CD4-positive, alpha-beta T cell (primary cell): ENCODE measurements at regions not wholly inside any gene's neighbourhood (a gene's known extent, or its start where the extent isn't known, plus 50 kb on each side); places are given as distances from the start of the nearest gene placed in this dataset.

Source experiments
- ATAC-seq: fragments of 200-7000 bp; cut with Tn5 transposase; one replicate; pipeline ENCODE4 v1.10.0; 2022; ENCODE audit warnings: mild to moderate bottlenecking; ENCODE audit not compliant: poor library complexity
- CTCF ChIA-PET: fragments of 350-600 bp; sonication (Branson Sonifier 250); formaldehyde crosslinking; loops from one replicate; lab custom pipeline; 2021; ENCODE audit warnings: antibody characterized with exemption, inconsistent platforms; lab: Charles Lee
- POLR2A ChIA-PET: fragments of 350-600 bp; sonication (Branson Sonifier 250); formaldehyde crosslinking; loops from one replicate; lab custom pipeline; 2021; ENCODE audit warnings: antibody characterized with exemption, inconsistent platforms; lab: Charles Lee
- DNase-seq, 14 experiments: peaks; one replicate each; pipeline ENCODE4 v3.0.0-alpha.2; 2013 to 2020; ENCODE audit warnings: mixed read lengths in 2 of 14
- H3K27ac ChIP-seq, 2 donors: one replicate each; pipeline versions ENCODE4 v1.5.1 to v1.7.0; 2013; ENCODE audit warnings: low read length in 2 of 2, low read depth in 1 of 2, mild to moderate bottlenecking in 1 of 2
- H3K27me3 ChIP-seq, 2 experiments: 1 replicate in 1 of 2; 2 replicates in 1 of 2; pipeline versions ENCODE4 v1.6.1 to v1.7.0; 2013; ENCODE audit warnings: low read length in 2 of 2, control low read depth in 1 of 2, mild to moderate bottlenecking in 1 of 2, moderate library complexity in 1 of 2; ENCODE audit not compliant: insufficient read depth in 2 of 2, control insufficient read depth in 1 of 2
- H3K36me3 ChIP-seq: one replicate; pipeline ENCODE4 v1.6.1; 2013; ENCODE audit warnings: low read length, control low read depth; ENCODE audit not compliant: insufficient read depth
- H3K4me1 ChIP-seq: one replicate; pipeline ENCODE4 v1.6.1; 2013; ENCODE audit warnings: low read length, control low read depth; ENCODE audit not compliant: insufficient read depth
- H3K4me3 ChIP-seq: one replicate; pipeline ENCODE4 v1.5.1; 2013; ENCODE audit warnings: mild to moderate bottlenecking, low read length, moderate library complexity
- H3K9me3 ChIP-seq, 2 experiments: 1 replicate in 1 of 2; 2 replicates in 1 of 2; pipeline versions ENCODE4 v1.6.1 to v1.7.0; 2013; ENCODE audit warnings: low read length in 2 of 2, mild to moderate bottlenecking in 2 of 2, control low read depth in 1 of 2, moderate library complexity in 1 of 2; ENCODE audit not compliant: control insufficient read depth in 1 of 2, insufficient read depth in 1 of 2
- H3K27ac Mint-ChIP-seq: one replicate; pipeline ENCODE4 v1.8.0; 2020; ENCODE audit warnings: mixed read lengths
- H3K27me3 Mint-ChIP-seq: one replicate; pipeline ENCODE4 v1.8.0; 2021; ENCODE audit warnings: mixed read lengths
- H3K36me3 Mint-ChIP-seq: one replicate; pipeline ENCODE4 v1.8.0; 2021; ENCODE audit warnings: low read depth, mixed read lengths
- H3K4me1 Mint-ChIP-seq: one replicate; pipeline ENCODE4 v1.8.0; 2021; ENCODE audit warnings: low read depth, mixed read lengths
- H3K4me3 Mint-ChIP-seq: one replicate; pipeline ENCODE4 v1.8.0; 2020; ENCODE audit warnings: mild to moderate bottlenecking, mixed read lengths
- H3K9me3 Mint-ChIP-seq: one replicate; pipeline ENCODE4 v1.8.0; 2020; ENCODE audit warnings: mixed read lengths
- intact Hi-C, 2 experiments: fragments of 100-400 bp; cut with DNase I in 1 of 2; cut with micrococcal nuclease in 1 of 2; formaldehyde crosslinking; loops; one replicate each; pipeline versions ENCODE4 v1.15.1 to v1.9.0; 2023 to 2025; cut with DNase I, micrococcal nuclease
- TF ChIP-seq, protein P1 (sequence below): fragments of 200-600 bp; IDR thresholded peaks from one replicate; pipeline ENCODE4 v1.8.0; 2022; ENCODE audit warnings: antibody characterized with exemption, mild to moderate bottlenecking

DNA sequence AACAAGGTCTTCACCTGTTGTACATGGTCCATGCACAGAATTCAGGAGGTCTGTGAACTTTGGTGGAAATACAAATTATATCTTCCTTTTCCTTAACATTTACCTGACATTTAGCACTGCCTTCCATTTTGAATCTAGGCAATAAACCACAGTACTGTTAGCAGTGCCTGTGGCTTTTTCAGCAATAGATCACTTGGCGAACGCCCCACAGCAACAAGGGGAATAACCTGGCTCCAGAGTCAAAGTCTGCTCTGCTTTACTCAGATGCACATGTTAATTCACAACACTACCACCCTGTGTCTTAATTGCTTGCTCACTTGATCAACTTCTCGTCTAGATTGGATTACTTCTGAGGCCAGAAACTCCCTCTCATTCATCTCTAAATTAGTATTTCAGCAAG lies 414.6 kb upstream of the PROK2 start:
- intact Hi-C loops = no loop called here
- peaks cover 5 to 9% of the 10 kb centered on the region in 2 experiments for H3K9me3 ChIP-seq
- no peak overlapping the region for H3K27ac ChIP-seq
- Mint-ChIP-seq H3K27me3 (peaks cover 5% of the 10 kb centered on the region), H3K27ac (no peak overlapping the region), H3K9me3 (no peaks in the 10 kb centered on the region), H3K36me3 (no peaks in the 10 kb centered on the region), H3K4me1 (no peaks in the 10 kb centered on the region), H3K4me3 (no peak overlapping the region)
- ChIA-PET POLR2A (no interaction called here), CTCF (no interaction called here)
- ATAC-seq (no peak), DNase-seq (no peak)
- no peak overlapping the region for H3K4me3 ChIP-seq
- no peaks in the 10 kb centered on the region for H3K27me3 ChIP-seq
- H3K4me1 ChIP-seq = no peaks in the 10 kb centered on the region
- no peaks in the 10 kb centered on the region for H3K36me3 ChIP-seq
- TF ChIP-seq, protein P1, sequence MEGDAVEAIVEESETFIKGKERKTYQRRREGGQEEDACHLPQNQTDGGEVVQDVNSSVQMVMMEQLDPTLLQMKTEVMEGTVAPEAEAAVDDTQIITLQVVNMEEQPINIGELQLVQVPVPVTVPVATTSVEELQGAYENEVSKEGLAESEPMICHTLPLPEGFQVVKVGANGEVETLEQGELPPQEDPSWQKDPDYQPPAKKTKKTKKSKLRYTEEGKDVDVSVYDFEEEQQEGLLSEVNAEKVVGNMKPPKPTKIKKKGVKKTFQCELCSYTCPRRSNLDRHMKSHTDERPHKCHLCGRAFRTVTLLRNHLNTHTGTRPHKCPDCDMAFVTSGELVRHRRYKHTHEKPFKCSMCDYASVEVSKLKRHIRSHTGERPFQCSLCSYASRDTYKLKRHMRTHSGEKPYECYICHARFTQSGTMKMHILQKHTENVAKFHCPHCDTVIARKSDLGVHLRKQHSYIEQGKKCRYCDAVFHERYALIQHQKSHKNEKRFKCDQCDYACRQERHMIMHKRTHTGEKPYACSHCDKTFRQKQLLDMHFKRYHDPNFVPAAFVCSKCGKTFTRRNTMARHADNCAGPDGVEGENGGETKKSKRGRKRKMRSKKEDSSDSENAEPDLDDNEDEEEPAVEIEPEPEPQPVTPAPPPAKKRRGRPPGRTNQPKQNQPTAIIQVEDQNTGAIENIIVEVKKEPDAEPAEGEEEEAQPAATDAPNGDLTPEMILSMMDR = no peak

DNA sequence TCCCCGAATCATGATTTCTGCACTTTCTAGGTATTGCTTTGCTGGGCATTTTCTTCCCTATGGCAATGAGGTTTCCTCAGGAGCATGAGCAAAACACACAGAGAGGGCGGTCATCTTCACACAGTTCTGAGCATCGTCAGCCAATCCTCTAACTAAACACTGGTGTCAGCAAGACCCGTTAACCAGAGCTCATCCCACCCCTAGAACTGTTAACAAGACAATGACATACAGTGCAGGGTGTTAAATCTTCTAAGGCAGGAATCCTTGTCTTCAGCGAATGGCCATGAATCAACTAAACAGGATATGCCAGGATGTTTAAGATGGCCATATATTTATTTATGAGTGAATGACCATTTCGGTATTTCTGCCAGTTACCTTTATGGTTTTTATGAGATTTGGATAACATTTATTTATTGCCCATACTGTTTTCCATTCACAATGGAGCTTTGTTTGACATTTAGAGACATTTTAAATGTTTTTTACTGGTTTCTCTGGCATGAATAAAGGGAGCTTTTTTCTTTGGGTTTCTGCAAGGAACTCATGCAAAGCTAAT lies 411.5 kb upstream of the PROK2 start:
- Histone ChIP-seq H3K4me3 (no peak overlapping the region), H3K9me3 (peaks cover 0 to 9% of the 10 kb centered on the region in 2 experiments), H3K4me1 (no peaks in the 10 kb centered on the region), H3K27ac (no peak overlapping the region), H3K36me3 (no peaks in the 10 kb centered on the region), H3K27me3 (no peaks in the 10 kb centered on the region)
- intact Hi-C loops = no loop called here
- Mint-ChIP-seq H3K36me3 (no peaks in the 10 kb centered on the region), H3K4me3 (no peak overlapping the region), H3K4me1 (no peaks in the 10 kb centered on the region), H3K27ac (no peak overlapping the region), H3K27me3 (no peaks in the 10 kb centered on the region), H3K9me3 (peaks cover 6% of the 10 kb centered on the region)
- no peak for ATAC-seq
- TF ChIP-seq, protein P1 = no peak
- POLR2A ChIA-PET = interaction anchor here (1.1 kb wide), 1 partner anchor 15 kb away, joined by 3 read pairs; no protein-coding TSS in a partner anchor
- no peak for DNase-seq
- CTCF ChIA-PET = no interaction called here

DNA sequence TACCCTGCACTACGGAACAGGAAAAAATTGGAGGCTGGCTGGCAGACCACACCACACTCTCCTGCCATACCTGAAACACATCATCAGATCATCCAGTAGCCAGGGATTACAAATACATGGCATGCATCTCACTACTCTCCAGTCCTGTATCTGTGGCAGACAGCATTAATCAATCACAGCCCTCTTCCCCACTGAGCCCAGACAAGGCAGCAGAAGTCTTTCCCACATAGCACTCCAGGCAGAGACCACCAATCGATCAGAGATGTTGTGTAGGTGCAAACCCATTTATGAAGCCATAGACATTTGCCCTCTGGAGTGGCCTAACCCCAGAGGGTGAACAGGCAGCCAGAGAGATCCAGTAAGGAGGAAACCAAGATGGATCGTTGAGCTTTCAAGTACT lies 410.9 kb upstream of the PROK2 start:
- H3K9me3 ChIP-seq = peaks cover 0 to 6% of the 10 kb centered on the region in 2 experiments
- intact Hi-C loops = no loop called here
- Mint-ChIP-seq H3K9me3 (peaks cover 6% of the 10 kb centered on the region), H3K27ac (no peak overlapping the region), H3K4me3 (no peak overlapping the region), H3K27me3 (no peaks in the 10 kb centered on the region), H3K4me1 (no peaks in the 10 kb centered on the region), H3K36me3 (no peaks in the 10 kb centered on the region)
- CTCF ChIA-PET = no interaction called here
- no peak for DNase-seq
- H3K4me1 ChIP-seq = no peaks in the 10 kb centered on the region
- no peak overlapping the region for H3K4me3 ChIP-seq
- no peak for ATAC-seq
- POLR2A ChIA-PET = interaction anchor here (1.1 kb wide), 1 partner anchor 15 kb away, joined by 3 read pairs; no protein-coding TSS in a partner anchor
- H3K36me3 ChIP-seq = no peaks in the 10 kb centered on the region
- TF ChIP-seq, protein P1 = no peak
- no peaks in the 10 kb centered on the region for H3K27me3 ChIP-seq
- H3K27ac ChIP-seq = no peak overlapping the region
